Fibroblast of peridontal ligament (primary cell): ENCODE measurements at regions not wholly inside any gene's neighbourhood (a gene's known extent, or its start where the extent isn't known, plus 50 kb on each side); places are given as distances from the start of the nearest gene placed in this dataset.

Experiments
- DNase-seq: peaks from one replicate; pipeline ENCODE4 v3.0.0-alpha.2; 2010; ENCODE audit errors: extremely low read depth

- peak; percentile 3 for DNase-seq
These were observed 172.7 kb upstream of the FHL2 start for GRCh38 chr2:105571445-105571987.

GRCh38 chr2:105570757-105571156 is 171.9 kb upstream of the FHL2 start:
- DNase-seq: no peak

- DNase-seq: no peak
These were observed 171.5 kb upstream of the FHL2 start for GRCh38 chr2:105570326-105570725.

GRCh38 chr2:105569606-105570005 is 170.8 kb upstream of the FHL2 start:
- DNase-seq: no peak

- DNase-seq: peak; percentile 4
These were observed 169.2 kb upstream of the FHL2 start for GRCh38 chr2:105567996-105568494.

- DNase-seq: no peak
These were observed 164.3 kb upstream of the FHL2 start for GRCh38 chr2:105563000-105563719.

- DNase-seq: no peak
These were observed 162.6 kb upstream of the FHL2 start for GRCh38 chr2:105561401-105561800.

GRCh38 chr2:105560157-105560556 is 161.3 kb upstream of the FHL2 start:
- no peak for DNase-seq

GRCh38 chr2:105557021-105557920 is 158.4 kb upstream of the FHL2 start:
- DNase-seq: no peak

GRCh38 chr2:105556366-105556765 is 157.5 kb upstream of the FHL2 start:
- DNase-seq: no peak

GRCh38 chr2:105554235-105554634 is 155.4 kb upstream of the FHL2 start:
- no peak for DNase-seq

- peak; percentile 8 for DNase-seq
These were observed 154.8 kb upstream of the FHL2 start for GRCh38 chr2:105553538-105554196.

GRCh38 chr2:105546628-105546974 is 147.8 kb upstream of the FHL2 start:
- no peak for DNase-seq

GRCh38 chr2:105545730-105546627 is 147.1 kb upstream of the FHL2 start:
- peak; percentile 72 for DNase-seq

- DNase-seq: no peak
These were observed 145.9 kb upstream of the FHL2 start for GRCh38 chr2:105544591-105545377.

GRCh38 chr2:105541189-105542050 is 142.6 kb upstream of the FHL2 start:
- DNase-seq: no peak

- DNase-seq: no peak
These were observed 141.8 kb upstream of the FHL2 start for GRCh38 chr2:105540642-105541041.

- DNase-seq: no peak
These were observed 140.5 kb upstream of the FHL2 start for GRCh38 chr2:105539331-105539730.

GRCh38 chr2:105538840-105539239 is 140.0 kb upstream of the FHL2 start:
- no peak for DNase-seq
